ENCODE measurements at regions not wholly inside any gene's neighbourhood (a gene's known extent, or its start where the extent isn't known, plus 50 kb on each side); places are given as distances from the start of the nearest gene placed in this dataset.

- Histone ChIP-seq H2AFZ (ENCODE audit: insufficient read depth, low read depth, low read length, poor library complexity, severe bottlenecking) (no peak overlapping the region), H3K9ac (ENCODE audit: insufficient read depth, low read length, poor library complexity, severe bottlenecking) (no peak overlapping the region), H3K27me3 (ENCODE audit: control insufficient read depth in 2 of 2, insufficient read depth in 2 of 2, low read length in 2 of 2) (no peaks in the 10 kb centered on the region), H3K4me2 (replicated peaks; ENCODE audit: extremely low read depth, low read length, poor library complexity, severe bottlenecking) (no peak overlapping the region), H3K36me3 (replicated peaks in 1 of 2; ENCODE audit: control insufficient read depth in 1 of 2, insufficient read depth in 2 of 2, low read length in 2 of 2) (no peaks in the 10 kb centered on the region), H3K4me1 (ENCODE audit: control insufficient read depth in 1 of 2, insufficient read depth in 2 of 2, low read length in 2 of 2) (no peaks in the 10 kb centered on the region), H3K4me3 (replicated peaks in 1 of 3; ENCODE audit: low read depth in 2 of 3, low read length in 3 of 3) (no peak overlapping the region), H3K27ac (ENCODE audit: low read depth in 1 of 2, low read length in 2 of 2) (no peak overlapping the region), H3K79me2 (ENCODE audit: insufficient read depth, low read length) (no peaks in the 10 kb centered on the region), H4K20me1 (ENCODE audit: insufficient read depth, low read length) (no peaks in the 10 kb centered on the region), H3K9me3 (replicated peaks in 1 of 2; ENCODE audit: control insufficient read depth in 1 of 2, insufficient read depth in 1 of 2, low read length in 2 of 2) (no peaks in the 10 kb centered on the region)
- intact Hi-C loops (cut with micrococcal nuclease): no loop called here
- DNase-seq: no peak
- TF ChIP-seq CTCF (IDR thresholded peaks at IDR 0.05): no peak
- H3K27me3 Mint-ChIP-seq (ENCODE audit: low read depth in 3 of 3): peaks cover 0 to 3% (median 0%) of the 10 kb centered on the region in 3 donors
- H3K4me3 Mint-ChIP-seq: no peak overlapping the region
- H3K27ac Mint-ChIP-seq: no peak overlapping the region
- no peaks in the 10 kb centered on the region for H3K4me1 Mint-ChIP-seq
- H3K36me3 Mint-ChIP-seq: no peaks in the 10 kb centered on the region
- peaks cover 0 to 3% (median 0%) of the 10 kb centered on the region in 7 donors for H3K9me3 Mint-ChIP-seq
- no CpG with 5 or more reads among the region's 3 CpGs for WGBS (ENCODE audit: insufficient coverage)
Measured at GRCh38 chr11:36945384-36945783, 347.3 kb upstream of the RAG2 start.

DNA sequence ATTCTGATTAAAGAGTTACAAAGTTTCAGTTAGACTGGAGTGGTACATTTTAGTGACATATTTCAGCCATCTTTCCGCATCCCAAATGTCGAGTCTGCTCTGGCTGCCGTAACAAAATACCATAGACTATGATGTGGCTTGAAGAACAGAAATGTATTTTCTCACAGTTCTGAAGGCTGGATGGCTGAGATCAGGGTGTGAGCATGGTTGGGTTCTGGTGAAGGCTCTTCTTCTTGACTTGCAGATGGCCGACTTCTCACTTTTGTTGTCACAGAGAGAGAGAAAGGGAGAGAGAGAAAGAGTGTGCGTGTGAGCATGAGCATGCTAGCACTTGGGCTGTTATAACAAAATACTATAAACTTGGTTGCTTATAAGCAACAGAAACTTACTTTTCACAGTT is 335.4 kb upstream of the RAG2 start:
- H3K4me1 ChIP-seq (ENCODE audit: control insufficient read depth in 1 of 2, insufficient read depth in 2 of 2, low read length in 2 of 2): no peaks in the 10 kb centered on the region
- no peaks in the 10 kb centered on the region for H3K4me1 Mint-ChIP-seq
- no peaks in the 10 kb centered on the region for H3K27me3 ChIP-seq (ENCODE audit: control insufficient read depth in 2 of 2, insufficient read depth in 2 of 2, low read length in 2 of 2)
- no peak for DNase-seq
- H3K4me3 ChIP-seq (replicated peaks in 1 of 3; ENCODE audit: low read depth in 2 of 3, low read length in 3 of 3): no peak overlapping the region
- H3K9me3 Mint-ChIP-seq: peaks cover 0 to 3% (median 0%) of the 10 kb centered on the region in 7 donors
- WGBS (ENCODE audit: insufficient coverage): 100% methylated on average over 2 of the region's 5 CpGs
- TF ChIP-seq CTCF (IDR thresholded peaks at IDR 0.05): no peak
- no peaks in the 10 kb centered on the region for H3K9me3 ChIP-seq (replicated peaks in 1 of 2; ENCODE audit: control insufficient read depth in 1 of 2, insufficient read depth in 1 of 2, low read length in 2 of 2)
- H4K20me1 ChIP-seq (ENCODE audit: insufficient read depth, low read length): no peaks in the 10 kb centered on the region
- H2AFZ ChIP-seq (ENCODE audit: insufficient read depth, low read depth, low read length, poor library complexity, severe bottlenecking): no peak overlapping the region
- no peak overlapping the region for H3K27ac Mint-ChIP-seq
- intact Hi-C loops (cut with micrococcal nuclease): no loop called here
- no peak overlapping the region for H3K4me2 ChIP-seq (replicated peaks; ENCODE audit: extremely low read depth, low read length, poor library complexity, severe bottlenecking)
- peaks cover 0 to 1% (median 0%) of the 10 kb centered on the region in 3 donors for H3K27me3 Mint-ChIP-seq (ENCODE audit: low read depth in 3 of 3)
- H3K36me3 Mint-ChIP-seq: no peaks in the 10 kb centered on the region
- H3K36me3 ChIP-seq (replicated peaks in 1 of 2; ENCODE audit: control insufficient read depth in 1 of 2, insufficient read depth in 2 of 2, low read length in 2 of 2): no peaks in the 10 kb centered on the region
- H3K9ac ChIP-seq (ENCODE audit: insufficient read depth, low read length, poor library complexity, severe bottlenecking): no peak overlapping the region
- H3K79me2 ChIP-seq (ENCODE audit: insufficient read depth, low read length): no peaks in the 10 kb centered on the region
- no peak overlapping the region for H3K4me3 Mint-ChIP-seq
- H3K27ac ChIP-seq (ENCODE audit: low read depth in 1 of 2, low read length in 2 of 2): no peak overlapping the region
